ENCODE measurements at regions not wholly inside any gene's neighbourhood (a gene's known extent, or its start where the extent isn't known, plus 50 kb on each side); places are given as distances from the start of the nearest gene placed in this dataset.

DNA sequence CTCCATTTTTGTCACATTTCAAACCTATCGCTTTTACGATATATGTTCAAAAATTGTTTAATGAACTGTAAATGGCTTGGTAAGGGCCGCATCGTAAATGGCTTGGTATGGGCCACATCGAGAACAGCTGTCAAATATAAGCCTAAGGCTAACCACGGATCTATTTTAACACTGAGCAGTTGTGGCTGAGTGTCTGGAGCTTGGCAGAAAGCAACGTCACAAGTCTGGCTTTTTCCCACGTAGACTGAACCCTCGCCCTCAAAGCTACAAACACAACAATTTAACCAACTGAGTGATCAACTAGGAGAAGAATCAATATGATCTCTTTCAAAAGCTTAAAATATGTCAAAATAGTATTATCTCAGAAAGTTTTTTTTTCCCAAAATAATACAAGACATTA, 71.4 kb upstream of the PRSS16 start:
- no peaks in the 10 kb centered on the region for H3K4me1 ChIP-seq (ENCODE audit: control insufficient read depth in 1 of 2, insufficient read depth in 2 of 2, low read length in 2 of 2)
- H3K27me3 ChIP-seq (ENCODE audit: low read depth, low read length) = no peaks in the 10 kb centered on the region
- no peak overlapping the region for H3K4me3 ChIP-seq (ENCODE audit: low read depth in 1 of 2, low read length in 2 of 2)
- no peaks in the 10 kb centered on the region for H3K36me3 ChIP-seq (ENCODE audit: control insufficient read depth in 1 of 2, insufficient read depth in 2 of 2, low read length in 2 of 2)
- no peaks in the 10 kb centered on the region for H3K9me3 ChIP-seq (ENCODE audit: control insufficient read depth in 1 of 2, low read length in 2 of 2)
- H3K27ac ChIP-seq (ENCODE audit: low read length) = no peak overlapping the region

DNA sequence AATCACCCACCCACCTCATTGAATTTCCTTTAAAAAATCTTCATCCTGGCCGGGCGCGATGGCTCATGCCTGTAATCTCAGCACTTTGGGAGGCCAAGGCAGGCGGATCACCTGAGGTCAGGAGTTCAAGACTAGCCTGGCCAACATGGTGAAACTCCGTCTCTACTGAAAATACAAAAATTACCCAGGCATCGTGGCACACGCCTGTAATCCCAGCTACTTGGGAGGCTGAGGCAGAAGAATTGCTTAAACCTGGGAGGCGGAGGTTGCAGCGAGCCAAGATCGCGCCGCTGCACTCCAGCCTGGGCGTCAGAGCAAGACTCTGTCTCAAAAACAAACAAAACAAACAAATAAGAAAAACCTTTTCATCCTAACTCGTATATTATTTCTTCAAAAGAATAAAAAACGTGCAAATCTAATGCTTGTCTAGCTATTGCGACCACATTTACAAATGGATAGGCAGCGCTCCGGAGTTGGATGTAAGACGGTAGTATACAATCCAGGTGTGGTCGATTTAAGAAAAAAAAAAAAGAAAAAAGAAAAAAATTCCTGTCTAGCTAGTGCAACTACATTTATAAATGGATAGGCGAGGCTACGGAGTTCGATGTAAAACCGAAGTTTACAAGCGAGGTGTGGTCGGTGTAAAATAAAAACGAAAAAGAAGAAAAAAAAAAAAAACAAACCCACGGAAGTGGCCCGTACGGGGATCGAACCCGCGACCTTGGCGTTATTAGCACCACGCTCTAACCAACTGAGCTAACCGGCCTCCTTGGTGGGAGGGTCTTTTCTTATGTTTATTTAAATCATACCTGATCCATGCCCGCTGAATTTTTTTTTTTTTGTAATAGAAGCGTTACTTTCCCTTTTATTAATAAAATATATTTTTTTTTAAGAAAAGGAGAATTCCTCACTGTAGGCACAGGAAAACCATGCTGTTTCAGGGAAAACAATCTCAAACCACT, 70.7 kb upstream of the PRSS16 start:
- H3K4me1 ChIP-seq (ENCODE audit: control insufficient read depth in 1 of 2, insufficient read depth in 2 of 2, low read length in 2 of 2) = no peaks in the 10 kb centered on the region
- H3K27me3 ChIP-seq (ENCODE audit: low read depth, low read length) = no peaks in the 10 kb centered on the region
- H3K4me3 ChIP-seq (ENCODE audit: low read depth in 1 of 2, low read length in 2 of 2) = peak overlapping the region; percentile 98 to 100
- peak overlapping the region; percentile 80 for H3K27ac ChIP-seq (ENCODE audit: low read length)
- H3K9me3 ChIP-seq (ENCODE audit: control insufficient read depth in 1 of 2, low read length in 2 of 2) = no peaks in the 10 kb centered on the region
- H3K36me3 ChIP-seq (ENCODE audit: control insufficient read depth in 1 of 2, insufficient read depth in 2 of 2, low read length in 2 of 2) = no peaks in the 10 kb centered on the region

DNA sequence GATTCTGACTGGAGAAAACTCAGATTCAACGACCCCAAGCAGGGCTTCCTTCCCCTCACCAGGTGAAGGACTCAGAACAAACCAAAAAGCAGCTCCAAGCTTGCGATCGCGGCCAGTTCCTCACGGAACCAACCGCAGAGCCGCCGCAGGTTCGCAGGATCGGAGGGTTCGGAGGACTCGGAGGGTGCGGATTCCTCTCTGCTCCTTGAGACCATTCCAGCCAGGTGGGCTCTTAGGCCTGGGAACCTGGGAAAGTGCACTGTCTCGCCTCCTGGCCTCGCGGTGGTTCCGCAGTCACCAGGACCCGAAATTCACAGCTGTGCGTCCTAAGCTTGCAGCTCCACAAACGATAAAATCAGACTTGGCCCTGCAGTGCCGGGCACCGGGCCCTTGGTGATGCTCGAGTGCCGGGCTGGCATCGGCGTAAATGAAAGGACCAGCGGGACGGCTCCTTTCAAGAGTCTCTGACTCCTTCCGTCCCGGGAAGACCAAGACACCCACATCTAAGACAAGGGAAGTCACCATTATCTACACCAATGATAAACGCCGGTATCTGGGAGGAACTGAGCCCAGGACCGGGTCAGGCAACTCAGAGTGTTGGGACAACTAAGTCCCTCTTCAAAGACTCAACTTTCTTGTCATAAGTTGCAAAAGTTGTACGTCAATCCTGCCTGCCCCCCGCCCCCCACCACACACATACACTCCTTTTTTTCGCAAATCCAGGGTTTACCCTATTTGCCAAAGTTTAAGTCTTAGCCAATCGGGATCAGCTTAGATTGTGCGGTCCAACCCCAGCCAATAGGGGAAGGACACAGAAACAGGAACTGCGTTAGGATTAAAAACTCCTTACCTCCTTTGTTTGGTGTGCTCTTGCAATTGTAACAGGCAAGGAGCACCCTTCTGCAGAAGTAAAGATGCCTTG, 69.8 kb upstream of the PRSS16 start:
- H3K4me3 ChIP-seq (ENCODE audit: low read depth in 1 of 2, low read length in 2 of 2) = peak overlapping the region; percentile 98 to 100
- H3K9me3 ChIP-seq (ENCODE audit: control insufficient read depth in 1 of 2, low read length in 2 of 2) = no peaks in the 10 kb centered on the region
- H3K27me3 ChIP-seq (ENCODE audit: low read depth, low read length) = no peaks in the 10 kb centered on the region
- no peaks in the 10 kb centered on the region for H3K36me3 ChIP-seq (ENCODE audit: control insufficient read depth in 1 of 2, insufficient read depth in 2 of 2, low read length in 2 of 2)
- peak overlapping the region; percentile 80 for H3K27ac ChIP-seq (ENCODE audit: low read length)
- no peaks in the 10 kb centered on the region for H3K4me1 ChIP-seq (ENCODE audit: control insufficient read depth in 1 of 2, insufficient read depth in 2 of 2, low read length in 2 of 2)

DNA sequence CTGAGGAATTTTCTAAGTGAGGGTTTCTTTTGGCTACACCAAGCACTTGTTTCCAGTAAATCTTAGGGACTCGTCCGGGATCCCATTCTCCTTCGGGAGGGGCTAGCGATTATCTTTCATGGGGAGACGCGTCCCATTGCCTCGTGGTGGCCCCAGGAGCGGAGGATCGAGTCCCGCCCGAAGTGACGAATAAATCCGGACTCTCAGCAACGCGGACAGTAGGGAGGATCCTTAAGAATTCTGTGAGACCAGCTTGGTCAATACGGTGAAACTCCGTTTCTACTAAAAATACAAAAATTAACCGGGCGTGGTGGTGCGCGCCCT, 69.1 kb upstream of the PRSS16 start:
- Histone ChIP-seq H3K27ac (ENCODE audit: low read length) (peak overlapping the region; percentile 80), H3K4me3 (ENCODE audit: low read depth in 1 of 2, low read length in 2 of 2) (peak overlapping the region; percentile 98 to 100), H3K36me3 (ENCODE audit: control insufficient read depth in 1 of 2, insufficient read depth in 2 of 2, low read length in 2 of 2) (no peaks in the 10 kb centered on the region), H3K9me3 (ENCODE audit: control insufficient read depth in 1 of 2, low read length in 2 of 2) (no peaks in the 10 kb centered on the region), H3K27me3 (ENCODE audit: low read depth, low read length) (no peaks in the 10 kb centered on the region), H3K4me1 (ENCODE audit: control insufficient read depth in 1 of 2, insufficient read depth in 2 of 2, low read length in 2 of 2) (no peaks in the 10 kb centered on the region)

DNA sequence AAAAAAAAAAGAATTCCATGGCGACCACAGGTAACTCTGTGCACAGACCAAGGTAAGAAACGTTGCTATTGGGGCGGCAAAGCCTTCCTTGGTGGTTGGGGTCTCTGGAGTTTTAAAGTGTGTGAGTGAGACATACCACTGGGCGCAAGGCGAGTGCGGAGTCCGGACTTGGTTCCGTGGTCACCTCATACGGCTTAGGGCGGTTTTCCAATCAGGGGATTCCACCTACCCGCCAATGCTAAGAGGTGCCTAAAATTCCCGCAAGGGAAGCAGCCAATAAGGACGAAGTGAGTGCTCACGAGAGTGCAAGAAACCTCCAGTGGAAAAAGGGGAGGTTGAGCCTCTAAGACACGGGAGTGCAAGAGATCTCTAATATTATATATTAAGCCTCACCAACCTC, 68.6 kb upstream of the PRSS16 start:
- Histone ChIP-seq H3K4me1 (ENCODE audit: control insufficient read depth in 1 of 2, insufficient read depth in 2 of 2, low read length in 2 of 2) (no peaks in the 10 kb centered on the region), H3K27ac (ENCODE audit: low read length) (no peak overlapping the region), H3K27me3 (ENCODE audit: low read depth, low read length) (no peaks in the 10 kb centered on the region), H3K9me3 (ENCODE audit: control insufficient read depth in 1 of 2, low read length in 2 of 2) (no peaks in the 10 kb centered on the region), H3K36me3 (ENCODE audit: control insufficient read depth in 1 of 2, insufficient read depth in 2 of 2, low read length in 2 of 2) (no peaks in the 10 kb centered on the region), H3K4me3 (ENCODE audit: low read depth in 1 of 2, low read length in 2 of 2) (peak overlapping the region; percentile 98 to 100)

DNA sequence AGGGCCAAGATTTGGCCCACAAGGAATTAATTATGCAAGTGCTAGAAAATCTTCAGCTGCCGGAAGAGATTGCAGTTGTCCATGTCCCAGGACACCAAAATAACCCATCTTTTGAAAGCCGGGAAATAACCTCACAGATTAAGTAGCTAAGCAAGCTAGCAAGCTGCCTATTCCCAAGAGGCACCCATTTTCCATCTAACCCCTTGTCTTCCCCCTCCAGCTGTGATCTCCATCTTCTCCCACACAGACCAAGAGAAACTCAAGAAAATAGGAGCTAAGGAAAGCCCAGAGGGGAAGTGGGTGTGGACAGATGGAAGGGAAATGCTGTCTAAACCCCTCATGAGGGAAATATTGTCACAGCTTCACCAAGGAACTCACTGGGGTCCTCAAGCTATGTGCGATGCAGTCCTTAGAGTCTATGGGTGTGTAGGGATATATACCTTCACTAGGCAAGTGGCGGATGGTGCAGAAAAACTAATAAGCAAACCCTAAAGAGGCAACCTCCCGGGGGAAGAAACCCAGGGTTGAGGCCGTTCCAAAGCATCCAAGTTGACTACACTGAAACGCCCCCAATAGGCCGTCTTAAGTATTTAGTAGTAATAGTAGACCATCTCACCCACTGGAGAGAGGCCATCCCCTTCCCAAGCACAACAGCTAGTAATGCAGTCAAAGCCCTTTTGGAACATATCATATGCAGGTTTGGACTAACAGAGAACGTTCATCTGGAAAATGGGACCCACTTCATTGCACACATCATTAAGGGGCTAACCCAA, 64.3 kb upstream of the PRSS16 start:
- H3K9me3 ChIP-seq (ENCODE audit: control insufficient read depth in 1 of 2, low read length in 2 of 2) = no peaks in the 10 kb centered on the region
- H3K36me3 ChIP-seq (ENCODE audit: control insufficient read depth in 1 of 2, insufficient read depth in 2 of 2, low read length in 2 of 2) = no peaks in the 10 kb centered on the region
- peaks cover 0 to 5% of the 10 kb centered on the region in 2 donors for H3K4me1 ChIP-seq (ENCODE audit: control insufficient read depth in 1 of 2, insufficient read depth in 2 of 2, low read length in 2 of 2)
- H3K27me3 ChIP-seq (ENCODE audit: low read depth, low read length) = no peaks in the 10 kb centered on the region
- H3K27ac ChIP-seq (ENCODE audit: low read length) = no peak overlapping the region
- H3K4me3 ChIP-seq (ENCODE audit: low read depth in 1 of 2, low read length in 2 of 2) = no peak overlapping the region

DNA sequence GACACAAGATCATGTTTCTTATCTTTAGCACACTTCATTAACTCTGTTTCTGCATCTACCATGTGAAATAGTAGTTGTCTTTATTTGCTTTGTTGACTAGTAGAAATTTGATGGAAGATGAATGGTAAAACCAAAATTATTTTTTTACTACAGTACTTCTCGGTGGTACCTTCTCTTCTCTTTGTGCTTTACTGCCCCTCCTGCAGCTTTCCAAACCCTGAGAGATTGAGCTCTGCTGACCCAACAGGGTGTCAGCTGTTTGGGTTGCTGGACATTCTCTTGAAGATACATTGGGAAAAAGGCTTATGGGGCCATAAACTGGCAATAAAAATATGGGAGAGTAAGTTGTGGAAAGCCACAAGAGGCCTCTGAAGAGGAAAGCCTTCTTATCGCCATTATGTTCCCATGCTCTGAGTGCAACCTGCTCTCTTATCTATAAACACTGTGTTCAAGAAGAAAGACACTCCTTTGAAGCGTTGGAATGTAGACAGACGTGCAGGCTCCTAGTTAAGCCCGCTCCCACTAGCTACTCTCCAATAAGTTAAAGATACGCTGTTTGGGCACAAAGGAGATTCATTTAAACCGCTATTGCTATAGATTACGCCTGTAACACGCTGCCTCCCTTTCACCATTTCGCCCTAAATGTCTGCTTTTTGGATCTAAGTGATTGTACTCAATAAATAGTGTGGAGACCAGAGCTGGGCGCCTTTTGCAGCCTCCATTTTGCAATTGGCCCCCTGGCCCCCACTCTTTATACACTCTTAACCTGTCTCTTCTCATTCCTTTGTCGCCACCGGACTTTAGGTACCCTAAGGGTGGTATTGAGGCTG, 60.1 kb upstream of the PRSS16 start:
- H3K27me3 ChIP-seq (ENCODE audit: low read depth, low read length) = no peaks in the 10 kb centered on the region
- H3K9me3 ChIP-seq (ENCODE audit: control insufficient read depth in 1 of 2, low read length in 2 of 2) = no peaks in the 10 kb centered on the region
- H3K27ac ChIP-seq (ENCODE audit: low read length) = peak overlapping the region; percentile 87
- peaks cover 0 to 8% of the 10 kb centered on the region in 2 donors for H3K4me1 ChIP-seq (ENCODE audit: control insufficient read depth in 1 of 2, insufficient read depth in 2 of 2, low read length in 2 of 2)
- no peaks in the 10 kb centered on the region for H3K36me3 ChIP-seq (ENCODE audit: control insufficient read depth in 1 of 2, insufficient read depth in 2 of 2, low read length in 2 of 2)
- H3K4me3 ChIP-seq (ENCODE audit: low read depth in 1 of 2, low read length in 2 of 2) = peak overlapping the region; percentile 79 to 89

DNA sequence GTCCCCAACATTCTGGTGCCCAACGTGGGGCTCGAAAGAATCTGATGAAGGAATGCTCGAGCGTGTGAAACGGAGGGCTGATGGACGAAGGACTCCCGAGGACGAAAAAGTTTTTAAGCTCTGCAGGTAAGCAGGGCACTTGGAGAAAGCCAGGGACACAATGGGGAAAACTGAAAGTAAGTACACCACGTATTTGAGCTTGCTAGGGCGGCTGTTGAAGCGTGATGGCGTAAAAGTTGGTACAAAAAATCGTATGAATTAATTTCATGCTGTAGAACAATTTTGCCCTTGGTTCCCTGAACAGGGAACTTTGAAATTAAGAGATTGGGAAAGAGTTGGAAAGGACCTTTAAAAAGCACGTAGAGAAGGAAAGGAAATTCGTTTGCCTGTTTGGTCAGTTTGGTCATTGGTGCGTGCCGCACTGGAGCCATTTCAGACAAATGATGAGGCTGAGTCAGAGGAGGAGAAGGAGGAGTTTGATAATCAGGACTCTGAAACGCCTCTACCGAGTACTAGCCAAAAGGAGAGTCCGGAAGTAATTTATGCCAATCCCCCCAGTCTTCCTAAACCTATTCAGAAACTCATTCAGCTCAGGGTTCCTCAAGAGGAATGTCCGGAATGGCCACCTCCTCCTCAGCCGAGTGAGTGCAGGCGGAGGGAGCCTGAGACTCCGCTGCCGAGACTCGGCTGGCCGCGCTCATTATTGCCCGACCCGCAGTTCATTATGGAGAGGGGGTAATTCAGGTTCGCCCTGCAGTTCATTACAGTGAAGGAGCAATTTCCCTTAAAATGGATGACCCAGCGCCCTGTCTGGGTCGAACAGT, 59.2 kb upstream of the PRSS16 start:
- Histone ChIP-seq H3K4me1 (ENCODE audit: control insufficient read depth in 1 of 2, insufficient read depth in 2 of 2, low read length in 2 of 2) (peaks cover 0 to 8% of the 10 kb centered on the region in 2 donors), H3K36me3 (ENCODE audit: control insufficient read depth in 1 of 2, insufficient read depth in 2 of 2, low read length in 2 of 2) (no peaks in the 10 kb centered on the region), H3K27ac (ENCODE audit: low read length) (peak overlapping the region; percentile 87), H3K27me3 (ENCODE audit: low read depth, low read length) (no peaks in the 10 kb centered on the region), H3K9me3 (ENCODE audit: control insufficient read depth in 1 of 2, low read length in 2 of 2) (no peaks in the 10 kb centered on the region), H3K4me3 (ENCODE audit: low read depth in 1 of 2, low read length in 2 of 2) (peak overlapping the region; percentile 79 to 89)

DNA sequence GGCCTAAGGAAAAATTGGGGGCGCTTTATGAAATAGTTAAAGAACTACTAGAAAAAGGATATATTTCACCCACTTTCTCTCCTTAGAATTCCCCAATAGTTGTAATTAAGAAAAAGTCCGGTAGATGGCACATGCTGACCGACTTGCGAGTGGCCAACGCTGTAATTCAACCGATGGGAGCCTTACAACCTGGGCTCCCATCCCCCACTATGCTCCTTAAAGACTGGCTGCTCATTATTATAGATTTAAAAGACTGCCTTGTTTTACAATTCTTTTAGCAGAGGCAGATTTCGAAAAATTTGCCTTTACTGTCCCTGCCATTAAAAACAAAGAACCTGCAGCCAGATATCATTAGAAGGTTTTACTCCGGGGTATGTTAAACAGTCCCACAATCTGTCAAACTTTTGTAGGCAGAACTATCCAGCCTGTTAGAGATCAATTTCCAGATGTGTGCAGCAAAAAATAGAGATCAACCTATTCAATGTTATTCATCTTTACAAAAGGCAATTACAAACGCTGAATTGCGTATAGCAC, 58.5 kb upstream of the PRSS16 start:
- H3K9me3 ChIP-seq (ENCODE audit: control insufficient read depth in 1 of 2, low read length in 2 of 2) = no peaks in the 10 kb centered on the region
- no peaks in the 10 kb centered on the region for H3K27me3 ChIP-seq (ENCODE audit: low read depth, low read length)
- H3K4me1 ChIP-seq (ENCODE audit: control insufficient read depth in 1 of 2, insufficient read depth in 2 of 2, low read length in 2 of 2) = peaks cover 0 to 8% of the 10 kb centered on the region in 2 donors
- peak overlapping the region; percentile 79 to 89 for H3K4me3 ChIP-seq (ENCODE audit: low read depth in 1 of 2, low read length in 2 of 2)
- H3K36me3 ChIP-seq (ENCODE audit: control insufficient read depth in 1 of 2, insufficient read depth in 2 of 2, low read length in 2 of 2) = no peaks in the 10 kb centered on the region
- H3K27ac ChIP-seq (ENCODE audit: low read length) = peak overlapping the region; percentile 87
